K562 (cell line): ENCODE measurements at regions not wholly inside any gene's neighbourhood (a gene's known extent, or its start where the extent isn't known, plus 50 kb on each side); places are given as distances from the start of the nearest gene placed in this dataset.

Experiments used
- CTCF ChIP-seq, 3 experiments: IDR thresholded peaks in 2 of 3; conservative IDR thresholded peaks in 1 of 3; 2 replicates each; pipeline ENCODE4 v1.5.1; 2011 to 2012; ENCODE audit warnings: low read length in 3 of 3, mild to moderate bottlenecking in 3 of 3, control low read depth in 2 of 3, improper control_type of control experiment in 1 of 3, inconsistent platforms in 1 of 3, low read depth in 1 of 3, mixed read lengths in 1 of 3, moderate library complexity in 1 of 3; ENCODE audit not compliant: insufficient read depth in 2 of 3
- IRF1 ChIP-seq: sonication (generic); formaldehyde crosslinking; IDR thresholded peaks from 2 replicates; pipeline ENCODE4 v1.8.0; 2022; ENCODE audit warnings: missing genetic modification reagents, mild to moderate bottlenecking, borderline replicate concordance
- TAL1 ChIP-seq: fragments of 450-650 bp; IDR thresholded peaks from 2 replicates; pipeline ENCODE4 v1.6.1; 2016; ENCODE audit warnings: mild to moderate bottlenecking
- ZBTB17 ChIP-seq: fragments of 450-650 bp; formaldehyde crosslinking; IDR thresholded peaks from 2 replicates; pipeline ENCODE4 v1.4.0; 2020; ENCODE audit warnings: mild to moderate bottlenecking
- TF ChIP-seq, protein P1 (sequence below): fragments of 250-450 bp; sonication (Bioruptor Pico); IDR thresholded peaks from 2 replicates; pipeline ENCODE4 v1.8.0; 2021; ENCODE audit warnings: moderate library complexity, mild to moderate bottlenecking, inconsistent platforms
- TF ChIP-seq, protein P2 (sequence below): fragments of 250-450 bp; sonication (Bioruptor Pico); IDR thresholded peaks from 2 replicates; pipeline ENCODE4 v1.5.1; 2021; ENCODE audit warnings: mild to moderate bottlenecking

GRCh38 chr10:36675458-36675880, 449.9 kb upstream of the ANKRD30A start:
- no peak for TF ChIP-seq TAL1
- TF ChIP-seq IRF1: no peak
- no peak for TF ChIP-seq CTCF (IDR thresholded peaks at IDR 0.05 in 2 of 3, conservative IDR thresholded peaks at IDR 0.05 in 1 of 3; ENCODE audit: insufficient read depth in 2 of 3, low read depth in 1 of 3, low read length in 3 of 3)
- TF ChIP-seq, protein P1, sequence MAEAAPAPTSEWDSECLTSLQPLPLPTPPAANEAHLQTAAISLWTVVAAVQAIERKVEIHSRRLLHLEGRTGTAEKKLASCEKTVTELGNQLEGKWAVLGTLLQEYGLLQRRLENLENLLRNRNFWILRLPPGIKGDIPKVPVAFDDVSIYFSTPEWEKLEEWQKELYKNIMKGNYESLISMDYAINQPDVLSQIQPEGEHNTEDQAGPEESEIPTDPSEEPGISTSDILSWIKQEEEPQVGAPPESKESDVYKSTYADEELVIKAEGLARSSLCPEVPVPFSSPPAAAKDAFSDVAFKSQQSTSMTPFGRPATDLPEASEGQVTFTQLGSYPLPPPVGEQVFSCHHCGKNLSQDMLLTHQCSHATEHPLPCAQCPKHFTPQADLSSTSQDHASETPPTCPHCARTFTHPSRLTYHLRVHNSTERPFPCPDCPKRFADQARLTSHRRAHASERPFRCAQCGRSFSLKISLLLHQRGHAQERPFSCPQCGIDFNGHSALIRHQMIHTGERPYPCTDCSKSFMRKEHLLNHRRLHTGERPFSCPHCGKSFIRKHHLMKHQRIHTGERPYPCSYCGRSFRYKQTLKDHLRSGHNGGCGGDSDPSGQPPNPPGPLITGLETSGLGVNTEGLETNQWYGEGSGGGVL: no peak
- TF ChIP-seq, protein P2, sequence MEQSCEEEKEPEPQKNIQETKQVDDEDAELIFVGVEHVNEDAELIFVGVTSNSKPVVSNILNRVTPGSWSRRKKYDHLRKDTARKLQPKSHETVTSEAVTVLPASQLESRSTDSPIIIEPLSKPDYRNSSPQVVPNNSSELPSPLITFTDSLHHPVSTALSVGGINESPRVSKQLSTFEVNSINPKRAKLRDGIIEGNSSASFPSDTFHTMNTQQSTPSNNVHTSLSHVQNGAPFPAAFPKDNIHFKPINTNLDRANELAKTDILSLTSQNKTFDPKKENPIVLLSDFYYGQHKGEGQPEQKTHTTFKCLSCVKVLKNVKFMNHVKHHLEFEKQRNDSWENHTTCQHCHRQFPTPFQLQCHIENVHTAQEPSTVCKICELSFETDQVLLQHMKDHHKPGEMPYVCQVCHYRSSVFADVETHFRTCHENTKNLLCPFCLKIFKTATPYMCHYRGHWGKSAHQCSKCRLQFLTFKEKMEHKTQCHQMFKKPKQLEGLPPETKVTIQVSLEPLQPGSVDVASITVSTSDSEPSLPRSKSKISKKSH: no peak
- TF ChIP-seq ZBTB17 (CRISPR knock-in tag): no peak
